C4-2B (cell line): ENCODE measurements at regions not wholly inside any gene's neighbourhood (a gene's known extent, or its start where the extent isn't known, plus 50 kb on each side); places are given as distances from the start of the nearest gene placed in this dataset.
"Not testable (repeated sequence)": the region's sequence is repeated elsewhere in the genome, so short reads cannot be mapped to it uniquely, and the experiment has no call there.

Experiments used
- CTCF ChIP-seq: fragments of 450-650 bp; conservative IDR thresholded peaks from 2 replicates; pipeline ENCODE4 v1.5.1; 2017; ENCODE audit warnings: mild to moderate bottlenecking
- ZFX ChIP-seq: fragments of 450-650 bp; IDR thresholded peaks from 2 replicates; pipeline ENCODE4 v1.6.1; 2017

DNA sequence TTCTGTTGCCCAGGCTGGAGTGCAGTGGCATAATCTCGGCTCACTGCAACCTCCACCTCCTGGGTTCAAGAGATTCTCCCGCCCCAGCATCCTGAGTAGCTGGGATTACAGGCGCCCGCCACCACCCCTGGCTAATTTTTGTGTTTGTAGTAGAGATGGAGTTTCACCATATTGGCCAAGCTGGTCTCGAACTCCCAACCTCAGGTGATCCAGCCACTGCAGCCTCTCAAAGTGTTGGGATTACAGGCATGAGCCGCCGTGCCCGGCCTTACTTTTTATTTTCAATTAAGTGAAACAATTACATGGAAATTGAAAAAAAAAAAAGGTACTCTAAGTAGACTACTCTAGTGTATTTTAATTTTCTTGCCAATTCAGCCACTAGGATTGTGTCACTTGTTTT is 145.2 kb downstream of the SNRPN start:
- TF ChIP-seq CTCF, ZFX: not testable (repeated sequence)
